MM.1S (cell line): ENCODE measurements at regions not wholly inside any gene's neighbourhood (a gene's known extent, or its start where the extent isn't known, plus 50 kb on each side); places are given as distances from the start of the nearest gene placed in this dataset.

Experiments
- EZH2phosphoT487 ChIP-seq: fragments of 300-600 bp; sonication (generic); IDR thresholded peaks from 2 replicates; pipeline ENCODE4 v1.6.1; 2018; ENCODE audit warnings: antibody characterized with exemption, low read length
- TF ChIP-seq, protein P1 (sequence below): fragments of 300-600 bp; sonication (generic); IDR thresholded peaks from 2 replicates; pipeline ENCODE4 v1.5.1; 2016; ENCODE audit warnings: antibody characterized with exemption, low read length, mixed read lengths

DNA sequence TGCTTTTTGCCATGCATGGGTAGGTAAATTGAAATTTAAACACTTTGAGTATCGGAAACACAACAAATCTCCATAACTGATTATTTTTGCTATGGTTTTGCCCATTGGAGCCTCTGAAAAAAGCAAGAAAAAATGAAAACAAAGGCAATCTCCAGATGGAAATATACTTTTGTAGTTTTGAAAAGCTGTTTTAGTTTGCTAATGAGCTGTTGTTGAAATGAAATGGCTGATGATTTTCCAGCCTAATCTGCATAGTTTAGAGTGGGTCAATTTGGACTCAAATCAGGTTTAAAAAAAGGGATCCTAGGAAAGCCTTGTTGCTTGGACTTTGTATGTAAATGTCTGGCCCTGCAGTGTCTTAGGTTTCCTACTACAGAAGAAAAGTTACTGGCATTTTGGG lies 285.8 kb downstream of the CAAP1 start:
- no peak for TF ChIP-seq EZH2phosphoT487
- TF ChIP-seq, protein P1, sequence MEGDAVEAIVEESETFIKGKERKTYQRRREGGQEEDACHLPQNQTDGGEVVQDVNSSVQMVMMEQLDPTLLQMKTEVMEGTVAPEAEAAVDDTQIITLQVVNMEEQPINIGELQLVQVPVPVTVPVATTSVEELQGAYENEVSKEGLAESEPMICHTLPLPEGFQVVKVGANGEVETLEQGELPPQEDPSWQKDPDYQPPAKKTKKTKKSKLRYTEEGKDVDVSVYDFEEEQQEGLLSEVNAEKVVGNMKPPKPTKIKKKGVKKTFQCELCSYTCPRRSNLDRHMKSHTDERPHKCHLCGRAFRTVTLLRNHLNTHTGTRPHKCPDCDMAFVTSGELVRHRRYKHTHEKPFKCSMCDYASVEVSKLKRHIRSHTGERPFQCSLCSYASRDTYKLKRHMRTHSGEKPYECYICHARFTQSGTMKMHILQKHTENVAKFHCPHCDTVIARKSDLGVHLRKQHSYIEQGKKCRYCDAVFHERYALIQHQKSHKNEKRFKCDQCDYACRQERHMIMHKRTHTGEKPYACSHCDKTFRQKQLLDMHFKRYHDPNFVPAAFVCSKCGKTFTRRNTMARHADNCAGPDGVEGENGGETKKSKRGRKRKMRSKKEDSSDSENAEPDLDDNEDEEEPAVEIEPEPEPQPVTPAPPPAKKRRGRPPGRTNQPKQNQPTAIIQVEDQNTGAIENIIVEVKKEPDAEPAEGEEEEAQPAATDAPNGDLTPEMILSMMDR, result no peak
